ENCODE measurements at regions not wholly inside any gene's neighbourhood (a gene's known extent, or its start where the extent isn't known, plus 50 kb on each side); places are given as distances from the start of the nearest gene placed in this dataset.

DNA sequence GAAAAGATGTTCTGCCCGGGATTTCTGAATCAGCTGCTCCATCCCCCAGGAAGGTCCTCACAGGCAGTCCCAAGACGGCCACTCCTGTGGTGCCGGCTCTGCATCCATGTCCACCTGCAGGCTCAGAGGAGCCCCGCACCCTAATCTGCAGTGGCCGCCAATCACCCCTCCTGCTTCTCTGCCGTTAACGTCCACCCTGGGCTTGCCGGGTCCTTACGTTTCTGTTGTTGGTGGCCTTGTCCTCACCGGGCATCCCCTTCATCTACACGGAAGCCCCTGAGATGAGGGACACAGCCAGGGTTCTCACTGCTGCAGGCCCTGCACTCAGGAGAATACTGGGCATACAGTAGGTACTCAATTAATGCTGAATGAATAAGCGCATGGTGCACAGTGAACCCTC, 131.5 kb upstream of the SNTG2 start:
- H3K9me3 ChIP-seq (ENCODE audit: control insufficient read depth, insufficient read depth, low read length): no peaks in the 10 kb centered on the region
- no peaks in the 10 kb centered on the region for H3K4me1 ChIP-seq (ENCODE audit: control insufficient read depth, insufficient read depth, low read length)
- no peaks in the 10 kb centered on the region for H3K27me3 ChIP-seq (ENCODE audit: control insufficient read depth, insufficient read depth, low read length)
- H3K36me3 ChIP-seq (ENCODE audit: control insufficient read depth, insufficient read depth, low read length): no peaks in the 10 kb centered on the region
- H3K4me3 ChIP-seq (ENCODE audit: low read depth, low read length): no peak overlapping the region
- no peak overlapping the region for H3K9ac ChIP-seq (ENCODE audit: low read depth, low read length)

DNA sequence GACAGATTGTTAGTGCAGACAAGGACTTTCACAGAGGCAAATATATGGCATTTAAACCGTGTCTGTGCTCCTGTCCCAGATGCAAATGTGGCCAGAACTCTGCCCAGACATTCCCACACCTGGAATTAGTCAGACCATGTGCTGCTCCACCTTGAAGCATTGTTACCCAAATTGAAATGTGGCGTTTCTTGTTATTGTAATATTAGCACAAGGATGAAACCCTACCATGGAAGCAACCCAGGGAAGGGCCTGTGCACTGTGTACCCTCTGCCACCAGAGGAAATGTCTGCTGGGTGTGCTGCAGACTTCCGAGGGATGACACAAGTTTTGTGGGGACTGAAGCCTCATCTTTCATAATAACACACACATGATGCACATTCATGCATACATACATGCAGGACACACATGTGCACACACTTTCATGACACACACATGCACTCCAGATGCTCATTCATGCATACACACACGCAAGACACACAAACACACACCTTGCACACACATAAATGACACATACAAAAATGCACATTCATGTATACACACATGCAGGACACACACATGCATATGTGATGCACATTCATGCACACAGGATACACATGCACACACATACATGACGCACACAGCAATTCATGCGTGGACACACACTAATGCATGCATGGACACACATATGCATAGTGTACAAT, 133.2 kb upstream of the SNTG2 start:
- Histone ChIP-seq H3K9me3 (ENCODE audit: control insufficient read depth, insufficient read depth, low read length) (no peaks in the 10 kb centered on the region), H3K36me3 (ENCODE audit: control insufficient read depth, insufficient read depth, low read length) (no peaks in the 10 kb centered on the region), H3K27me3 (ENCODE audit: control insufficient read depth, insufficient read depth, low read length) (no peaks in the 10 kb centered on the region), H3K4me3 (ENCODE audit: low read depth, low read length) (no peak overlapping the region), H3K4me1 (ENCODE audit: control insufficient read depth, insufficient read depth, low read length) (no peaks in the 10 kb centered on the region), H3K9ac (ENCODE audit: low read depth, low read length) (no peak overlapping the region)

DNA sequence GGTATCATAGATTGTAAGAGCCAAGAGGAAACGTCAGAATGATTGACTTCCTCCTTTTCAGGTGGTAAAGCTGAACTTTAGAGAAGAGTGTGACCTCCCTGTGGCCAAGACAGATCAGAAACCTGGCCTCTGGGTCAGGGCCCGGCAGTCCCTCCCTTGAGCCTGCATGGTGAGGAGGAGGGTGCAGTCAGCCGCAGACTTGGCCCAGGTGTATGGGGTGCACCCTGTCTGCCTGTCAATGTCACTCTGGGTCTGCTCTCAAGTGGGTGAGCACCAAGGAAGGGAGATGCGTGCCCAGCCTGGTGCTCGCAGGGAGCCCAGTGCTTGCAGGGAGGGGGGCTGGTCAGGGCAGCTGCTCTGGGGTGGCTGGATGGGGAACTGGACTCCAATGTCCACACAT, 134.4 kb upstream of the SNTG2 start:
- no peak overlapping the region for H3K9ac ChIP-seq (ENCODE audit: low read depth, low read length)
- H3K9me3 ChIP-seq (ENCODE audit: control insufficient read depth, insufficient read depth, low read length): no peaks in the 10 kb centered on the region
- H3K36me3 ChIP-seq (ENCODE audit: control insufficient read depth, insufficient read depth, low read length): no peaks in the 10 kb centered on the region
- H3K4me1 ChIP-seq (ENCODE audit: control insufficient read depth, insufficient read depth, low read length): no peaks in the 10 kb centered on the region
- no peak overlapping the region for H3K4me3 ChIP-seq (ENCODE audit: low read depth, low read length)
- H3K27me3 ChIP-seq (ENCODE audit: control insufficient read depth, insufficient read depth, low read length): no peaks in the 10 kb centered on the region

DNA sequence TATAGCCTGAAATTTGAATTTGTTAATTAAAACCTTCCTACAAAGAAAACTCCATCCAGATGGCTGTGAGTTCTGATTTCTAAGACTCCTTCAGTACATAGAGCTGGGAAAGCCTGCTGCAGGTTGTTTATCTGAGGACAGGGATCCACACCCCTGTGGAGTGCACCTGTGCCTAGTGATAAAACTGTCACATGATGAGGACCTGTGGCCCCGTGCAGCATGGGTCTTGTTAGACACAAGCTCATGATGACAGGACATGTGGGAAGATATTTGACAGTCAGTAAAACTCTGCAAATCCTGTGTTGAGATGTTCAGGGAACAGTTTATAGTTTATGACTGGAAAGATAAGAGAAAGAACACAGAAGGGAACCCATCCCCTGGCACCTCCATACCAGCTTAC, 133.2 kb upstream of the TMEM18 start:
- H3K9me3 ChIP-seq (ENCODE audit: control insufficient read depth, insufficient read depth, low read length): no peaks in the 10 kb centered on the region
- no peaks in the 10 kb centered on the region for H3K4me1 ChIP-seq (ENCODE audit: control insufficient read depth, insufficient read depth, low read length)
- no peak overlapping the region for H3K4me3 ChIP-seq (ENCODE audit: low read depth, low read length)
- H3K36me3 ChIP-seq (ENCODE audit: control insufficient read depth, insufficient read depth, low read length): no peaks in the 10 kb centered on the region
- H3K27me3 ChIP-seq (ENCODE audit: control insufficient read depth, insufficient read depth, low read length): no peaks in the 10 kb centered on the region
- H3K9ac ChIP-seq (ENCODE audit: low read depth, low read length): no peak overlapping the region

DNA sequence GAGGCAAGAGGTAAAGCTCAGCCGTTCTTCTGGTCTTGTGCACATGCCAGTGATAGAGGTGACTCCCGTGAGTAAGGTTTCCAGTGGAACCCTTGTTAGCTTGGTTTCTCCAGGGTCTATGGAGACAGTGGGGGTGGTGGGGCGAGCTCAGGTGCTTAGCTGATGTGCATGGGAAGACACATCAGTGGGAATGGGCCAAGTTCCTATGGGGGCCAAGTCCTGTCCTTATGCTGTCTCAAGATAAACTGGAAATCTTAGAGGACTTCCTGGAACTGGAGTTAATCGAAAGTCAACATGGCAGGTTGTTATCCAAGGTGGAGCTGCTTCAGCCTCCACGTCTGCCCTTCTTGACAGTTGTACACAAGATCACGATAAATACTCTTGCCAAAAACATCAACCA, 130.1 kb upstream of the TMEM18 start:
- H3K4me1 ChIP-seq (ENCODE audit: control insufficient read depth, insufficient read depth, low read length): no peaks in the 10 kb centered on the region
- no peaks in the 10 kb centered on the region for H3K27me3 ChIP-seq (ENCODE audit: control insufficient read depth, insufficient read depth, low read length)
- H3K9ac ChIP-seq (ENCODE audit: low read depth, low read length): no peak overlapping the region
- H3K4me3 ChIP-seq (ENCODE audit: low read depth, low read length): no peak overlapping the region
- H3K36me3 ChIP-seq (ENCODE audit: control insufficient read depth, insufficient read depth, low read length): no peaks in the 10 kb centered on the region
- no peaks in the 10 kb centered on the region for H3K9me3 ChIP-seq (ENCODE audit: control insufficient read depth, insufficient read depth, low read length)

DNA sequence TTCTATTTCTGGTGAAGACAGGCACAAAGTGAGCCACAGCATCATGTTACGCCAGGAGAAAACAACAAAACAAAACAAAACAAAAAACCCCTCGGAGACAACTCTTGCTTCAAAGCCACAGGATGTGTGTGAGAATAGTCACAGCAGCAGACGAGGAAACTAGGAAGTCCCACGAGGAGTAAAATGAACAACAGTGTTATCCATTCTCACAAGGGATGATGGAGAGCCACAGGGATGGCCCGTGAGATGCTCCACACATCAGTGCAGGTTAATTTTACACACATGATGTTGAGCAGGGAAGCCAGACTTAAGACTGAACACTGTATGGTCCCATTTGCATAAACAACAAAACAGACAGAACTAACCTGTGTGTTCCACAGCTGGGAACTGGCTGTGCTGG, 128.5 kb upstream of the TMEM18 start:
- Histone ChIP-seq H3K27me3 (ENCODE audit: control insufficient read depth, insufficient read depth, low read length) (no peaks in the 10 kb centered on the region), H3K36me3 (ENCODE audit: control insufficient read depth, insufficient read depth, low read length) (no peaks in the 10 kb centered on the region), H3K9ac (ENCODE audit: low read depth, low read length) (no peak overlapping the region), H3K4me1 (ENCODE audit: control insufficient read depth, insufficient read depth, low read length) (no peaks in the 10 kb centered on the region), H3K4me3 (ENCODE audit: low read depth, low read length) (no peak overlapping the region), H3K9me3 (ENCODE audit: control insufficient read depth, insufficient read depth, low read length) (no peaks in the 10 kb centered on the region)

DNA sequence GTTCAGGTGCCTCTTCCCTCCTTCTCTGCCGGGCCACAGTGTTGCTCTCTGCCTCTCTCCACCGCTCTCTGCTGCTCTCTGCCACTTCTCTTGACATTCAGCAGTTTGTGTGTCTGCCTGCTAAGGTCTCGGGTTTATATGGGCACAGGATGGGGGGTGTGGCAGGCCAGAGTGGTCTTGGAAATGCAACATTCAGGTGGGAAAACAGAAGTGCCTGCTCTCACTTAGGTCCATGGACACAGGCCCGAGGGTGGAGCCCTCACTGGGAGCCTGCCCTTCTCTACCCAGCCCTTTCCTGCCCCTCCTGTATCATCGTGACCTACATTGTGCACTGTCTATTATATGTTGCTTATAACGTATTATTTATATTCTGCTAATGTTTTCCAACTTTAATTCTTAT, 120.8 kb upstream of the TMEM18 start:
- H3K27me3 ChIP-seq (ENCODE audit: control insufficient read depth, insufficient read depth, low read length): no peaks in the 10 kb centered on the region
- no peaks in the 10 kb centered on the region for H3K4me1 ChIP-seq (ENCODE audit: control insufficient read depth, insufficient read depth, low read length)
- no peak overlapping the region for H3K4me3 ChIP-seq (ENCODE audit: low read depth, low read length)
- no peaks in the 10 kb centered on the region for H3K9me3 ChIP-seq (ENCODE audit: control insufficient read depth, insufficient read depth, low read length)
- H3K36me3 ChIP-seq (ENCODE audit: control insufficient read depth, insufficient read depth, low read length): no peaks in the 10 kb centered on the region
- no peak overlapping the region for H3K9ac ChIP-seq (ENCODE audit: low read depth, low read length)

DNA sequence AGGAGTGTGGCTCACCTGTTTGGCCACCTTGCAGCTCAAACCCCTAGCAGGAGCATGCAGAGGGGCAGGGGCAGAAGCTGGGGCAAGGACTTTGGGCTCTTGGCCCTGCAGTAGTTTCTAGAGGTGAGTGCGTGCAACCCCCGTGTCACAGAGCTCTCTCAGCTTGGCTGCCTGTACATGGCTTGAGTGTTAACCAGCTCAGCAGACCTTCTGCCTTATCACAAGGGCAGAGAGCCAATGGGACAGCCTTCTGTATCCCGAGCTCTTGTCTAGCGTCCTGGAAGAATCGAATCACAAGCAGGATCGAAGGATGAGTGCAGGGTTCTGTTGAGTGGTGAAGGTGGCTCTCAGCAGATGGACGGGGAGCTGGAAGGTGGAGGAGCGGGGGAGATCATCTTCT, 120.3 kb upstream of the TMEM18 start:
- no peaks in the 10 kb centered on the region for H3K27me3 ChIP-seq (ENCODE audit: control insufficient read depth, insufficient read depth, low read length)
- H3K36me3 ChIP-seq (ENCODE audit: control insufficient read depth, insufficient read depth, low read length): no peaks in the 10 kb centered on the region
- H3K4me1 ChIP-seq (ENCODE audit: control insufficient read depth, insufficient read depth, low read length): no peaks in the 10 kb centered on the region
- no peak overlapping the region for H3K9ac ChIP-seq (ENCODE audit: low read depth, low read length)
- no peak overlapping the region for H3K4me3 ChIP-seq (ENCODE audit: low read depth, low read length)
- no peaks in the 10 kb centered on the region for H3K9me3 ChIP-seq (ENCODE audit: control insufficient read depth, insufficient read depth, low read length)

DNA sequence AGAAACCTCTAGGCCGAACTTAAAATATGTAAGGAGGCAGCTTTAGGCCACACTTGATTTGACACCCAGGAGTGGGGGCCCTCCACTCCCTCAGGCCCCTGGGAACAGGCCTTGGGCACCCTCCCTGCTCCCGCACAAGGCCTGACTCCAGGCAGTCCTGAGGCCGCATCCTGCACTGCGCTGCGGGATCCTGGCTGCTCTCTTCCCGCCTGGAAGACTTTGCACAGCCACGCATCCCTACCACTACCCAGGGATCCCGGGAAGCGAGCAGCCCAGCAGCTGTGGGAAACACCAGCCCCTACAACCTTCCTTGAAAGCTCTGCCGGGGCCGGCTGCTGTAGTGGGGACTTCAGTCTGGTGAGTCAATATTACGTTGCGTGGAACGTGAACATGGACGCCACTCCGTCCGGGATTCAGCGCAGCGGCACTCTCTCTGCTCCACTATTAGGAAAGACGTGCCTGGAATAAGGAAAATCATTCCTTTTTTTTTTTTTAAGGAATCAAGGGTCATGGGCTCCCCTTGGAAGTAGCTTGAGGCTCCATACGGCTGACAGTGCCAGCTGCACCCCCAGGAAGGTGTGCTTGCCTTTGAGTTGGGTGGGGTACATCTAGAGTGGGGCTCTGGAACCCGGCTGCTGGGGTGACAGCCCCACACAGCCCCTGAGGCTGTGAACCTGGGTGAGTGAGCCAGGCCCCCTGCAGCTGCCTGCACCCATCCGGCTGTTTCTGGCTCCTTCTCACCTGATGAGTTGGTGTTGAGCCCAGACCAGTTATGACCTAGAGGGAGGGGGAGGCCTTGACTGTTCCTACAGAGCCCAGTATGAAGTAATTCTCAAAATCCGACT, 119.2 kb upstream of the TMEM18 start:
- Histone ChIP-seq H3K27me3 (ENCODE audit: control insufficient read depth, insufficient read depth, low read length) (no peaks in the 10 kb centered on the region), H3K4me3 (ENCODE audit: low read depth, low read length) (no peak overlapping the region), H3K36me3 (ENCODE audit: control insufficient read depth, insufficient read depth, low read length) (no peaks in the 10 kb centered on the region), H3K9me3 (ENCODE audit: control insufficient read depth, insufficient read depth, low read length) (no peaks in the 10 kb centered on the region), H3K9ac (ENCODE audit: low read depth, low read length) (no peak overlapping the region), H3K4me1 (ENCODE audit: control insufficient read depth, insufficient read depth, low read length) (no peaks in the 10 kb centered on the region)

DNA sequence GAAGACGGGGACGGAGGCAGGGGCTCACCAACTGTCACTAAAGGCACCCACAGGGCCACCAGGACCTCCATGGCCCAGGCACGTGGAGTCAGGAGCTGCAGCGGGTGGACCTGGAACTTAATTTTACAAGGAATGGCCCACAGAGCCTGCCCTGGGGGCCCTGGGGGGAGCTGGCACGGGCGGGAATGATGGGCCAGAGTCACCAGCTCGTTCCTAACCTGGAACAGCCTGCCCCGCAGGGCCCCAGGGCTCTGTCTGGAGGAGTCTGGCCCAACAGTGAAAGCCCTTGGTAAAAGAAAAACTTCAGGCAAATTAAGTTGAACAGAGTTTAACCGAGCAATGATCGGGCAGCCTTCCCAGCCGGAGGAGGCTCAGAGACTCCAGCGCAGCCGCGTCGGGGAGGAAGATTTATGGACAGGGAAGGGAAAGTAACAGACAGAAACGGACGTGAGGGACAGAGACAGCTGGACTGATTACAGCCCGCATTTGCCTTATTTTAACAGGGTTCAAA, 118.4 kb upstream of the TMEM18 start:
- Histone ChIP-seq H3K4me1 (ENCODE audit: control insufficient read depth, insufficient read depth, low read length) (no peaks in the 10 kb centered on the region), H3K9ac (ENCODE audit: low read depth, low read length) (no peak overlapping the region), H3K9me3 (ENCODE audit: control insufficient read depth, insufficient read depth, low read length) (no peaks in the 10 kb centered on the region), H3K36me3 (ENCODE audit: control insufficient read depth, insufficient read depth, low read length) (no peaks in the 10 kb centered on the region), H3K27me3 (ENCODE audit: control insufficient read depth, insufficient read depth, low read length) (no peaks in the 10 kb centered on the region), H3K4me3 (ENCODE audit: low read depth, low read length) (no peak overlapping the region)

DNA sequence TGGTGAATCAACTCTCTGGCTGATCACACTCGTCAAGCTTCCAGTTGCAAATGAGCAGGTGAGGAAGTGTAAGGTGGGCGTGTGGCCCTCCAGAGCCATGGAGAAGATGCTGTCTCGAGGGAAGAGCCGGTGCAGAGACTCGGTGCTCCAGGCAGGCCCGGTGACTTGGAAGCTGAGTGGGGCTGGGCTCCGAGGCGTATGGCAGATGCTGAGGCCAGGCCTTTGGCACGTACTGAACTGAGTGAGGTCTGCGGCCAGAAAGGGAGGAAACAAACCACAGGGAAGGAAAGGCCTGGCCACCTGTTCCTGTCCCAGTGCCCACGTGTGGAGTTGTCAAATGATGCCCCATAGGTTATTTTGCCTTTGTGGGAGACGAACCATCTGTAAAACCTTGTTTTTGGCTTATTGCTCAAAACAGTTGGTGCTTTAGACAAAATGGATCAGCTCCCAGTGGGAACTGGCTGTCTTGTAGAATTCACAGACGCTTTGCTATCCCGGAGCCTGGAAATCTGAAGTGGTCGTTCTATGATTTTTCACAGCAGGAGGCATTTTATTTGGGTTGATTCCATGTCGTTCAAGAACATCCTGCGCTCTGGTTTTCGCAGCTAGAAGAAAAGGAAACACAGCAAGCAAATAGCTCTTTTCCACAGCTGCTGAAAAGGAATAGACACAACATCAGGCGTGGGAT, 117.5 kb upstream of the TMEM18 start:
- H3K4me1 ChIP-seq (ENCODE audit: control insufficient read depth, insufficient read depth, low read length): no peaks in the 10 kb centered on the region
- no peak overlapping the region for H3K4me3 ChIP-seq (ENCODE audit: low read depth, low read length)
- no peaks in the 10 kb centered on the region for H3K9me3 ChIP-seq (ENCODE audit: control insufficient read depth, insufficient read depth, low read length)
- H3K27me3 ChIP-seq (ENCODE audit: control insufficient read depth, insufficient read depth, low read length): no peaks in the 10 kb centered on the region
- H3K36me3 ChIP-seq (ENCODE audit: control insufficient read depth, insufficient read depth, low read length): no peaks in the 10 kb centered on the region
- H3K9ac ChIP-seq (ENCODE audit: low read depth, low read length): no peak overlapping the region

Measured in iPS-15b (cell line).